ENCODE measurements at regions not wholly inside any gene's neighbourhood (a gene's known extent, or its start where the extent isn't known, plus 50 kb on each side); places are given as distances from the start of the nearest gene placed in this dataset.
"Not testable (repeated sequence)": the region's sequence is repeated elsewhere in the genome, so short reads cannot be mapped to it uniquely, and the experiment has no call there.

GRCh38 chr4:43457866-43458265, 565.4 kb downstream of the GRXCR1 start:
- no peak for DNase-seq

- DNase-seq, result no peak
These were observed 565.8 kb downstream of the GRXCR1 start for GRCh38 chr4:43458293-43458692.

GRCh38 chr4:43471950-43472349, 579.4 kb downstream of the GRXCR1 start:
- DNase-seq, result no peak

GRCh38 chr4:43481526-43481925, 589.0 kb downstream of the GRXCR1 start:
- no peak for DNase-seq

- DNase-seq, result no peak
These were observed 592.7 kb downstream of the GRXCR1 start for GRCh38 chr4:43485196-43485595.

GRCh38 chr4:43496188-43496587, 603.7 kb downstream of the GRXCR1 start:
- no peak for DNase-seq

GRCh38 chr4:43496602-43497001, 604.1 kb downstream of the GRXCR1 start:
- no peak for DNase-seq

- DNase-seq, result not testable (repeated sequence)
These were observed 613.3 kb downstream of the GRXCR1 start for GRCh38 chr4:43505823-43506222.

- no peak for DNase-seq
These were observed 619.7 kb downstream of the GRXCR1 start for GRCh38 chr4:43512253-43512652.

GRCh38 chr4:43525646-43526045, 633.1 kb downstream of the GRXCR1 start:
- DNase-seq, result no peak

GRCh38 chr4:43547561-43547960, 655.0 kb downstream of the GRXCR1 start:
- DNase-seq, result no peak

GRCh38 chr4:43550981-43551627, 658.6 kb downstream of the GRXCR1 start:
- no peak for DNase-seq

GRCh38 chr4:43556262-43556661, 663.7 kb downstream of the GRXCR1 start:
- DNase-seq, result no peak

- no peak for DNase-seq
These were observed 667.5 kb downstream of the GRXCR1 start for GRCh38 chr4:43560047-43560446.

GRCh38 chr4:43564107-43564506, 671.6 kb downstream of the GRXCR1 start:
- DNase-seq, result no peak

GRCh38 chr4:43564591-43564990, 672.1 kb downstream of the GRXCR1 start:
- no peak for DNase-seq

- DNase-seq, result no peak
These were observed 675.1 kb downstream of the GRXCR1 start for GRCh38 chr4:43567644-43568043.

GRCh38 chr4:43586813-43587212, 694.3 kb downstream of the GRXCR1 start:
- DNase-seq, result no peak

- no peak for DNase-seq
These were observed 695.2 kb downstream of the GRXCR1 start for GRCh38 chr4:43587758-43588157.

GRCh38 chr4:43607400-43607799, 714.9 kb downstream of the GRXCR1 start:
- DNase-seq, result no peak

- DNase-seq, result no peak
These were observed 715.4 kb downstream of the GRXCR1 start for GRCh38 chr4:43607827-43608461.

GRCh38 chr4:43619219-43619618, 726.7 kb downstream of the GRXCR1 start:
- DNase-seq, result no peak

- not testable (repeated sequence) for DNase-seq
These were observed 745.4 kb downstream of the GRXCR1 start for GRCh38 chr4:43637893-43638292.

- DNase-seq, result no peak
These were observed 759.5 kb downstream of the GRXCR1 start for GRCh38 chr4:43651991-43652390.

- not testable (repeated sequence) for DNase-seq
These were observed 767.0 kb downstream of the GRXCR1 start for GRCh38 chr4:43659547-43659946.
